Neutrophil (primary cell): ENCODE measurements at regions not wholly inside any gene's neighbourhood (a gene's known extent, or its start where the extent isn't known, plus 50 kb on each side); places are given as distances from the start of the nearest gene placed in this dataset.

Experiments used
- H3K27ac ChIP-seq: fragments of 200-600 bp; sonication (generic); 2 replicates; pipeline ENCODE4 v1.5.1; 2016; ENCODE audit warnings: mild to moderate bottlenecking, moderate library complexity
- H3K27me3 ChIP-seq: fragments of 200-600 bp; sonication (generic); 2 replicates; pipeline ENCODE4 v1.6.0; 2016; ENCODE audit warnings: mild to moderate bottlenecking
- H3K36me3 ChIP-seq: fragments of 200-600 bp; sonication (generic); 2 replicates; pipeline ENCODE4 v1.5.1; 2017
- H3K4me1 ChIP-seq, 2 experiments: fragments of 200-600 bp in 1 of 2; sonication (generic) in 1 of 2; 1 replicate in 1 of 2; 2 replicates in 1 of 2; pipeline versions ENCODE4 v1.5.1 to v1.6.1; 2013 to 2016; ENCODE audit warnings: low read depth in 1 of 2, low read length in 1 of 2, mild to moderate bottlenecking in 1 of 2, moderate library complexity in 1 of 2; ENCODE audit not compliant: control insufficient read depth in 1 of 2, insufficient read depth in 1 of 2
- H3K4me3 ChIP-seq, 2 experiments: fragments of 200-600 bp in 1 of 2; sonication (generic) in 1 of 2; 1 replicate in 1 of 2; 2 replicates in 1 of 2; pipeline ENCODE4 v1.5.1; 2013 to 2016; ENCODE audit warnings: low read depth in 1 of 2, low read length in 1 of 2, mild to moderate bottlenecking in 1 of 2, moderate library complexity in 1 of 2
- H3K9me3 ChIP-seq: fragments of 200-600 bp; sonication (generic); 2 replicates; pipeline ENCODE4 v1.5.1; 2016
- CTCF ChIP-seq: fragments of 200-600 bp; sonication (generic); IDR thresholded peaks from 2 replicates; pipeline ENCODE4 v1.5.1; 2016; ENCODE audit warnings: antibody characterized with exemption

- Histone ChIP-seq H3K27ac (no peak overlapping the region), H3K4me3 (no peak overlapping the region), H3K36me3 (no peaks in the 10 kb centered on the region), H3K27me3 (no peaks in the 10 kb centered on the region), H3K4me1 (no peaks in the 10 kb centered on the region), H3K9me3 (no peaks in the 10 kb centered on the region)
- TF ChIP-seq CTCF = no peak
These were observed 509.0 kb upstream of the ZMIZ1 start for GRCh38 chr10:78559661-78560340.

GRCh38 chr10:78560341-78560688 lies 508.5 kb upstream of the ZMIZ1 start:
- H3K36me3 ChIP-seq = no peaks in the 10 kb centered on the region
- H3K9me3 ChIP-seq = no peaks in the 10 kb centered on the region
- no peaks in the 10 kb centered on the region for H3K4me1 ChIP-seq
- TF ChIP-seq CTCF = no peak
- no peak overlapping the region for H3K27ac ChIP-seq
- H3K27me3 ChIP-seq = no peaks in the 10 kb centered on the region
- H3K4me3 ChIP-seq = no peak overlapping the region

- no peak for TF ChIP-seq CTCF
- Histone ChIP-seq H3K9me3 (no peaks in the 10 kb centered on the region), H3K36me3 (no peaks in the 10 kb centered on the region), H3K27ac (no peak overlapping the region), H3K27me3 (no peaks in the 10 kb centered on the region), H3K4me3 (no peak overlapping the region), H3K4me1 (peaks cover 9 to 11% of the 10 kb centered on the region in 2 experiments)
These were observed 505.5 kb upstream of the ZMIZ1 start for GRCh38 chr10:78563314-78563713.

GRCh38 chr10:78565841-78566240 lies 502.9 kb upstream of the ZMIZ1 start:
- H3K27ac ChIP-seq = no peak overlapping the region
- no peaks in the 10 kb centered on the region for H3K36me3 ChIP-seq
- TF ChIP-seq CTCF = no peak
- no peaks in the 10 kb centered on the region for H3K27me3 ChIP-seq
- no peak overlapping the region for H3K4me3 ChIP-seq
- peaks cover 17 to 20% of the 10 kb centered on the region in 2 experiments for H3K4me1 ChIP-seq
- H3K9me3 ChIP-seq = no peaks in the 10 kb centered on the region

GRCh38 chr10:78566284-78567111 lies 502.3 kb upstream of the ZMIZ1 start:
- TF ChIP-seq CTCF = no peak
- H3K9me3 ChIP-seq = no peaks in the 10 kb centered on the region
- no peaks in the 10 kb centered on the region for H3K36me3 ChIP-seq
- H3K4me1 ChIP-seq = peaks cover 17 to 20% of the 10 kb centered on the region in 2 experiments
- H3K27me3 ChIP-seq = no peaks in the 10 kb centered on the region
- no peak overlapping the region for H3K4me3 ChIP-seq
- no peak overlapping the region for H3K27ac ChIP-seq
